ENCODE measurements at regions not wholly inside any gene's neighbourhood (a gene's known extent, or its start where the extent isn't known, plus 50 kb on each side); places are given as distances from the start of the nearest gene placed in this dataset.

- Histone ChIP-seq H3K36me3 (replicated peaks in 1 of 2; ENCODE audit: control insufficient read depth in 1 of 2, insufficient read depth in 2 of 2, low read length in 1 of 2) (no peaks in the 10 kb centered on the region), H3K9me2 (no peaks in the 10 kb centered on the region), H3K27ac (ENCODE audit: low read depth in 2 of 2, low read length in 1 of 2) (peak overlapping the region in 1 of 2 experiments; percentile 88; a peak in 2 of 4 replicates), H3K4me1 (ENCODE audit: control insufficient read depth in 1 of 2, insufficient read depth in 2 of 2, low read depth in 1 of 2, low read length in 1 of 2) (peaks cover 0 to 20% of the 10 kb centered on the region in 2 experiments; a peak in 2 of 4 replicates), H3K79me2 (ENCODE audit: insufficient read depth) (no peaks in the 10 kb centered on the region), H3F3A (replicated peaks; ENCODE audit: insufficient read depth) (no peaks in the 10 kb centered on the region), H3K4me2 (no peak overlapping the region), H3K4me3 (ENCODE audit: low read depth in 2 of 2, low read length in 1 of 2) (no peak overlapping the region), H2AFZ (ENCODE audit: low read depth) (no peak overlapping the region), H3K9ac (no peak overlapping the region), H3K9me3 (no peaks in the 10 kb centered on the region), H4K20me1 (ENCODE audit: insufficient read depth) (no peaks in the 10 kb centered on the region), H3K27me3 (ENCODE audit: insufficient read depth) (no peaks in the 10 kb centered on the region)
- WGBS (ENCODE audit: low lambda C conversion rate), result 50% methylated on average over 6 of the region's 6 CpGs
- CTCF ChIA-PET, result interaction anchor here (1.2 to 7.3 kb wide), 4 partner anchors 8 to 894 kb away, joined by 3 to 39 read pairs (median 21); no protein-coding TSS in a partner anchor
- DNase-seq, result peak; percentile 17
- TF ChIP-seq EP300 (IDR thresholded peaks at IDR 0.05; ENCODE audit: borderline replicate concordance in 1 of 2, low read depth in 1 of 2, low read length in 1 of 2) (peak in 1 of 2 experiments; percentile 48; a peak in 1 of 4 replicates), ZBTB33 (IDR thresholded peaks at IDR 0.05; ENCODE audit: borderline replicate concordance, low read depth) (no peak), CHD2 (IDR thresholded peaks at IDR 0.05; ENCODE audit: low read length, partially characterized antibody) (no peak), RXRA (IDR thresholded peaks at IDR 0.05; ENCODE audit: borderline replicate concordance, low read depth) (no peak), RCOR1 (IDR thresholded peaks at IDR 0.05; ENCODE audit: low read length) (peak; percentile 81; the same call in 1 of the 2 replicates), TCF12 (IDR thresholded peaks at IDR 0.05) (peak; percentile 33; the same call in 1 of the 2 replicates)
- POLR2A ChIA-PET, result no interaction called here
Observed at GRCh38 chr15:93982226-93982727, 249.1 kb upstream of the MCTP2 start.

- no peak overlapping the region for H3K4me3 ChIP-seq (ENCODE audit: low read depth in 2 of 2, low read length in 1 of 2)
- no peaks in the 10 kb centered on the region for H3K27me3 ChIP-seq (ENCODE audit: insufficient read depth)
- DNase-seq, result no peak
- no peaks in the 10 kb centered on the region for H3F3A ChIP-seq (replicated peaks; ENCODE audit: insufficient read depth)
- no peaks in the 10 kb centered on the region for H3K9me3 ChIP-seq
- H2AFZ ChIP-seq (ENCODE audit: low read depth), result no peak overlapping the region
- 60% methylated on average over 1 of the region's 1 CpG for WGBS (ENCODE audit: low lambda C conversion rate)
- H3K9me2 ChIP-seq, result no peaks in the 10 kb centered on the region
- no peak for TF ChIP-seq RXRA (IDR thresholded peaks at IDR 0.05; ENCODE audit: borderline replicate concordance, low read depth)
- no peak for TF ChIP-seq FOSL2 (IDR thresholded peaks at IDR 0.05; ENCODE audit: borderline replicate concordance, low read depth)
- TF ChIP-seq RFX5 (IDR thresholded peaks at IDR 0.05; ENCODE audit: low read length), result no peak
- TF ChIP-seq EZH2phosphoT487 (IDR thresholded peaks at IDR 0.05; ENCODE audit: borderline replicate concordance, low read depth), result no peak
- H3K9ac ChIP-seq, result no peak overlapping the region
- no peaks in the 10 kb centered on the region for H3K79me2 ChIP-seq (ENCODE audit: insufficient read depth)
- H3K4me1 ChIP-seq (ENCODE audit: control insufficient read depth in 1 of 2, insufficient read depth in 2 of 2, low read depth in 1 of 2, low read length in 1 of 2), result peaks cover 0 to 20% of the 10 kb centered on the region in 2 experiments; a peak in 2 of 4 replicates
- H4K20me1 ChIP-seq (ENCODE audit: insufficient read depth), result no peaks in the 10 kb centered on the region
- H3K36me3 ChIP-seq (replicated peaks in 1 of 2; ENCODE audit: control insufficient read depth in 1 of 2, insufficient read depth in 2 of 2, low read length in 1 of 2), result no peaks in the 10 kb centered on the region
- ChIA-PET CTCF (interaction anchor here (1.2 to 7.3 kb wide), 4 partner anchors 8 to 894 kb away, joined by 3 to 39 read pairs (median 21); no protein-coding TSS in a partner anchor), POLR2A (no interaction called here)
- H3K27ac ChIP-seq (ENCODE audit: low read depth in 2 of 2, low read length in 1 of 2), result peak overlapping the region in 1 of 2 experiments; percentile 40; a peak in 1 of 4 replicates
- no peak overlapping the region for H3K4me2 ChIP-seq
Observed at GRCh38 chr15:93981706-93982105, 249.7 kb upstream of the MCTP2 start.

Data from SK-N-SH (cell line).